ELR (cell line): ENCODE measurements at regions not wholly inside any gene's neighbourhood (a gene's known extent, or its start where the extent isn't known, plus 50 kb on each side); places are given as distances from the start of the nearest gene placed in this dataset.
A peak's percentile ranks its signal among the peaks of the same experiment; 100 is the strongest.
"Not testable (repeated sequence)": the region's sequence is repeated elsewhere in the genome, so short reads cannot be mapped to it uniquely, and the experiment has no call there.

Experiments
- DNase-seq: peaks from one replicate; pipeline ENCODE4 v3.0.0-alpha.2; 2015; ENCODE audit warnings: low read depth

GRCh38 chr7:55743454-55743717 lies 119.2 kb downstream of the SEPTIN14 start:
- not testable (repeated sequence) for DNase-seq

GRCh38 chr7:55742651-55743453 lies 119.7 kb downstream of the SEPTIN14 start:
- not testable (repeated sequence) for DNase-seq

GRCh38 chr7:55741721-55742631 lies 120.6 kb downstream of the SEPTIN14 start:
- not testable (repeated sequence) for DNase-seq

- DNase-seq = not testable (repeated sequence)
These were observed 121.8 kb downstream of the SEPTIN14 start for GRCh38 chr7:55740633-55741250.

GRCh38 chr7:55740053-55740452 lies 122.5 kb downstream of the SEPTIN14 start:
- DNase-seq = not testable (repeated sequence)

- DNase-seq = not testable (repeated sequence)
These were observed 125.8 kb downstream of the SEPTIN14 start for GRCh38 chr7:55736641-55737221.

- DNase-seq = no peak
These were observed 129.1 kb downstream of the SEPTIN14 start for GRCh38 chr7:55733241-55734140.

- DNase-seq = no peak
These were observed 130.6 kb downstream of the SEPTIN14 start for GRCh38 chr7:55731931-55732330.

GRCh38 chr7:55730197-55730596 lies 132.4 kb downstream of the SEPTIN14 start:
- no peak for DNase-seq

GRCh38 chr7:55723621-55723941 lies 139.0 kb downstream of the SEPTIN14 start:
- DNase-seq = no peak

GRCh38 chr7:55722874-55723620 lies 139.5 kb downstream of the SEPTIN14 start:
- DNase-seq = not testable (repeated sequence)

GRCh38 chr7:55721004-55721403 lies 141.5 kb downstream of the SEPTIN14 start:
- DNase-seq = not testable (repeated sequence)

GRCh38 chr7:55715247-55715867 lies 143.1 kb upstream of the VOPP1 start:
- DNase-seq = not testable (repeated sequence)

GRCh38 chr7:55714370-55714769 lies 142.1 kb upstream of the VOPP1 start:
- not testable (repeated sequence) for DNase-seq

- not testable (repeated sequence) for DNase-seq
These were observed 138.0 kb upstream of the VOPP1 start for GRCh38 chr7:55710312-55710711.

- peak; percentile 6 for DNase-seq
These were observed 135.7 kb upstream of the VOPP1 start for GRCh38 chr7:55708028-55708427.

- not testable (repeated sequence) for DNase-seq
These were observed 135.1 kb upstream of the VOPP1 start for GRCh38 chr7:55707410-55707809.

GRCh38 chr7:55706451-55707195 lies 134.3 kb upstream of the VOPP1 start:
- not testable (repeated sequence) for DNase-seq

GRCh38 chr7:55705728-55706450 lies 133.6 kb upstream of the VOPP1 start:
- DNase-seq = not testable (repeated sequence)
